Keratinocyte (primary cell): ENCODE measurements at regions not wholly inside any gene's neighbourhood (a gene's known extent, or its start where the extent isn't known, plus 50 kb on each side); places are given as distances from the start of the nearest gene placed in this dataset.

Source experiments
- CTCF ChIP-seq, 3 experiments: IDR thresholded peaks in 1 of 3; conservative IDR thresholded peaks in 1 of 3; optimal IDR thresholded peaks in 1 of 3; 2 replicates in 2 of 3; 3 replicates in 1 of 3; pipeline versions ENCODE3 to v1.5.1; 2011; ENCODE audit warnings: low read length in 3 of 3, mild to moderate bottlenecking in 3 of 3, moderate library complexity in 2 of 3, control low read depth in 1 of 3, inconsistent platforms in 1 of 3; ENCODE audit not compliant: insufficient read depth in 2 of 3; ENCODE audit errors: extremely low read depth in 1 of 3
- EZH2 ChIP-seq: IDR thresholded peaks from one replicate; pipeline ENCODE4 v1.6.1; 2012; ENCODE audit warnings: inconsistent platforms, mild to moderate bottlenecking, low read length, moderate library complexity

- no peak for TF ChIP-seq EZH2
- TF ChIP-seq CTCF (optimal IDR thresholded peaks at IDR 0.05 in 1 of 3, IDR thresholded peaks at IDR 0.05 in 1 of 3, conservative IDR thresholded peaks at IDR 0.05 in 1 of 3; ENCODE audit: extremely low read depth in 1 of 3, insufficient read depth in 2 of 3, low read length in 3 of 3) = no peak
These were observed 93.3 kb upstream of the PDE5A start for GRCh38 chr4:119721878-119722277.
